ENCODE measurements at regions not wholly inside any gene's neighbourhood (a gene's known extent, or its start where the extent isn't known, plus 50 kb on each side); places are given as distances from the start of the nearest gene placed in this dataset.

GRCh38 chr18:31250902-31251301 lies 67.1 kb upstream of the DSG1 start:
- no peaks in the 10 kb centered on the region for H3K36me3 ChIP-seq (ENCODE audit: control insufficient read depth in 2 of 4, insufficient read depth in 4 of 4, low read length in 3 of 4)
- no peak overlapping the region for H3K18ac ChIP-seq (ENCODE audit: extremely low read depth, low read length)
- H4K20me1 ChIP-seq (replicated peaks in 1 of 2; ENCODE audit: control insufficient read depth in 1 of 2, insufficient read depth in 2 of 2, low read length in 2 of 2): no peaks in the 10 kb centered on the region
- ChIA-PET POLR2A (ENCODE audit: partially characterized antibody) (no interaction called here), CTCF (ENCODE audit: partially characterized antibody) (interaction anchor here (2.6 kb wide), 1 partner anchor 9 kb away, joined by 15 read pairs; no protein-coding TSS in a partner anchor)
- H4K91ac ChIP-seq (replicated peaks; ENCODE audit: insufficient read length, low read length): no peak overlapping the region
- no peaks in the 10 kb centered on the region for H3K79me2 ChIP-seq (ENCODE audit: control insufficient read depth in 1 of 2, insufficient read depth in 2 of 2, low read length in 2 of 2)
- H3K9ac ChIP-seq (replicated peaks in 1 of 4; ENCODE audit: extremely low read depth in 1 of 4, low read depth in 3 of 4, low read length in 3 of 4): no peak overlapping the region
- no peak overlapping the region for H3K4me2 ChIP-seq (ENCODE audit: insufficient read depth in 1 of 2, low read depth in 2 of 2, low read length in 2 of 2)
- no peak overlapping the region for H3K56ac ChIP-seq (replicated peaks; ENCODE audit: insufficient read length, low read depth, low read length)
- no peak overlapping the region for H2BK5ac ChIP-seq (ENCODE audit: low read depth, low read length)
- H4K5ac ChIP-seq (ENCODE audit: insufficient read length, low read depth, low read length): no peak overlapping the region
- TF ChIP-seq SRF (IDR thresholded peaks at IDR 0.05; ENCODE audit: low read depth, low read length): no peak
- TF ChIP-seq JUN (IDR thresholded peaks at IDR 0.05; ENCODE audit: low read depth, low read length): no peak
- TF ChIP-seq SP2 (IDR thresholded peaks at IDR 0.05; ENCODE audit: low read length): no peak
- TF ChIP-seq TCF12 (IDR thresholded peaks at IDR 0.05; ENCODE audit: low read depth, low read length): no peak
- no peak for TF ChIP-seq E2F6 (IDR thresholded peaks at IDR 0.05)
- TF ChIP-seq CTBP2 (IDR thresholded peaks at IDR 0.05; ENCODE audit: borderline replicate concordance, insufficient read depth, insufficient read length, low read length): no peak
- TF ChIP-seq TEAD4 (IDR thresholded peaks at IDR 0.05; ENCODE audit: low read depth, low read length): no peak
- no peak overlapping the region for H2BK20ac ChIP-seq (ENCODE audit: low read length)
- H2AFZ ChIP-seq (ENCODE audit: low read length): no peak overlapping the region
- H2BK15ac ChIP-seq (ENCODE audit: low read length): no peak overlapping the region
- 85% methylated on average over 2 of the region's 2 CpGs; no CpG with 5 or more reads in 1 of the 2 experiments for WGBS, 2 experiments (ENCODE audit: extremely low coverage in 1 of 2, insufficient coverage in 1 of 2, insufficient read length in 1 of 2, insufficient replicate concordance in 2 of 2, low coverage in 1 of 2, low lambda C conversion rate in 2 of 2, missing lambda C conversion rate in 1 of 2)
- no peak overlapping the region for H3K14ac ChIP-seq (ENCODE audit: insufficient read length)
- no peaks in the 10 kb centered on the region for H3K4me1 ChIP-seq (replicated peaks in 1 of 4; ENCODE audit: control insufficient read depth in 3 of 4, insufficient read depth in 4 of 4, low read length in 3 of 4)
- no peak overlapping the region for H2BK12ac ChIP-seq (ENCODE audit: low read depth, low read length)
- H3K23ac ChIP-seq (ENCODE audit: insufficient read length): no peak overlapping the region
- FAIRE-seq (no peak), DNase-seq (ENCODE audit: low read depth in 1 of 2, low spot score in 2 of 2) (no peak)
- H3K9me3 ChIP-seq (ENCODE audit: insufficient read depth in 2 of 2, low read depth in 1 of 2, low read length in 1 of 2): no peaks in the 10 kb centered on the region
- H4K8ac ChIP-seq (ENCODE audit: extremely low read depth, insufficient read depth, low read length): no peak overlapping the region
- H3K27ac ChIP-seq (ENCODE audit: low read depth, low read length): no peak overlapping the region
- H3K27me3 ChIP-seq (replicated peaks in 1 of 4; ENCODE audit: control insufficient read depth in 3 of 4, extremely low read depth in 1 of 4, insufficient read depth in 3 of 4, low read length in 3 of 4): no peaks in the 10 kb centered on the region
- no peaks in the 10 kb centered on the region for H3K79me1 ChIP-seq (ENCODE audit: low read depth, low read length)
- H2BK120ac ChIP-seq (replicated peaks; ENCODE audit: low read depth, low read length): no peak overlapping the region
- no peak overlapping the region for H3K4ac ChIP-seq (replicated peaks; ENCODE audit: insufficient read length, low read depth, low read length)
- H2AK5ac ChIP-seq (ENCODE audit: low read depth, low read length): no peak overlapping the region
- no peaks in the 10 kb centered on the region for H3K23me2 ChIP-seq (ENCODE audit: low read depth, low read length)
- no peak overlapping the region for H3K4me3 ChIP-seq (ENCODE audit: extremely low read depth in 1 of 4, insufficient read depth in 2 of 4, low read depth in 3 of 4, low read length in 4 of 4)

Data from H1 (cell line).